IMR-90 (cell line): ENCODE measurements at regions not wholly inside any gene's neighbourhood (a gene's known extent, or its start where the extent isn't known, plus 50 kb on each side); places are given as distances from the start of the nearest gene placed in this dataset.

Experiments
- ATAC-seq: fragments of 200-7000 bp; cut with Tn5 transposase; 2 replicates; pipeline ENCODE4 v1.9.1; 2020; ENCODE audit warnings: low read depth, mild to moderate bottlenecking, moderate library complexity
- BruUV-seq: library from RNA; stranded (reverse); fragments of 400-500 nt; replicated peaks from 2 replicates; lab custom pipeline; 2021; lab: Mats Ljungman, UMichigan
- CTCF ChIA-PET: fragments of 300-600 bp; formaldehyde crosslinking; extraction: SDS; loops from one replicate; lab custom pipeline; 2021; ENCODE audit warnings: antibody characterized with exemption; lab: Yijun Ruan, JAX
- POLR2A ChIA-PET: fragments of 300-600 bp; sonication (Branson Sonifier 250); formaldehyde crosslinking; loops from one replicate; lab custom pipeline; 2022; ENCODE audit warnings: antibody characterized with exemption; ENCODE audit not compliant: unreplicated experiment; lab: Charles Lee
- DNase-seq: peaks from one replicate; pipeline ENCODE4 v3.0.0; 2013
- H2AFZ ChIP-seq: replicated peaks from 2 replicates; pipeline ENCODE3; 2013; ENCODE audit warnings: low read length, mild to moderate bottlenecking; ENCODE audit not compliant: poor library complexity
- H2AK5ac ChIP-seq: 2 replicates; pipeline ENCODE4 v1.6.1; 2013; ENCODE audit warnings: low read depth, low read length, inconsistent platforms
- H2AK9ac ChIP-seq: replicated peaks from 2 replicates; pipeline ENCODE3; 2013; ENCODE audit warnings: mild to moderate bottlenecking, low read depth, low read length, moderate library complexity; ENCODE audit not compliant: poor library complexity
- H2BK120ac ChIP-seq: 2 replicates; pipeline ENCODE4 v1.6.1; 2013; ENCODE audit warnings: low read depth, low read length, inconsistent platforms
- H2BK15ac ChIP-seq: 3 replicates; pipeline ENCODE4 v1.6.1; 2013; ENCODE audit warnings: low read depth, low read length, inconsistent platforms
- H2BK20ac ChIP-seq: 2 replicates; pipeline ENCODE4 v1.6.1; 2013; ENCODE audit warnings: low read depth, mild to moderate bottlenecking, inconsistent platforms, low read length, moderate library complexity
- H2BK5ac ChIP-seq: 2 replicates; pipeline ENCODE4 v1.6.1; 2013; ENCODE audit warnings: mild to moderate bottlenecking, low read depth, low read length, inconsistent platforms; ENCODE audit not compliant: poor library complexity, severe bottlenecking
- H3K14ac ChIP-seq: replicated peaks from 2 replicates; pipeline ENCODE4 v1.6.1; 2013; ENCODE audit warnings: low read depth, low read length, inconsistent platforms
- H3K18ac ChIP-seq: 2 replicates; pipeline ENCODE4 v1.6.1; 2013; ENCODE audit warnings: low read depth, low read length, control low read depth
- H3K23ac ChIP-seq: 2 replicates; pipeline ENCODE4 v1.6.1; 2013; ENCODE audit warnings: low read depth, low read length, inconsistent platforms
- H3K27ac ChIP-seq: 2 replicates; pipeline ENCODE4 v1.5.1; 2013; ENCODE audit warnings: mild to moderate bottlenecking, control low read depth, low read length; ENCODE audit not compliant: insufficient read depth
- H3K27me3 ChIP-seq: 2 replicates; pipeline ENCODE4 v1.6.1; 2013; ENCODE audit warnings: low read length; ENCODE audit not compliant: control insufficient read depth, insufficient read depth
- H3K36me3 ChIP-seq: 2 replicates; pipeline ENCODE4 v1.6.1; 2013; ENCODE audit warnings: low read length, mixed read lengths; ENCODE audit not compliant: control insufficient read depth, insufficient read depth
- H3K4ac ChIP-seq: 2 replicates; pipeline ENCODE4 v1.6.1; 2013; ENCODE audit warnings: low read depth, low read length, inconsistent platforms
- H3K4me1 ChIP-seq: 2 replicates; pipeline ENCODE4 v1.6.1; 2013; ENCODE audit warnings: low read length, mixed read lengths; ENCODE audit not compliant: control insufficient read depth, insufficient read depth
- H3K4me2 ChIP-seq: 2 replicates; pipeline ENCODE4 v1.6.1; 2013; ENCODE audit warnings: low read depth, mild to moderate bottlenecking, control low read depth, low read length, moderate library complexity
- H3K4me3 ChIP-seq: 2 replicates; pipeline ENCODE4 v1.5.1; 2013; ENCODE audit warnings: low read depth, mild to moderate bottlenecking, control low read depth, low read length, moderate library complexity; ENCODE audit not compliant: insufficient read depth
- H3K56ac ChIP-seq: 2 replicates; pipeline ENCODE4 v1.6.1; 2013; ENCODE audit warnings: low read length, inconsistent platforms; ENCODE audit not compliant: insufficient read depth; ENCODE audit errors: extremely low read depth
- H3K79me1 ChIP-seq, 2 experiments: 2 replicates each; pipeline ENCODE4 v1.6.1; 2013; ENCODE audit warnings: low read length in 2 of 2, inconsistent platforms in 1 of 2, low read depth in 1 of 2
- H3K9ac ChIP-seq: 2 replicates; pipeline ENCODE4 v1.6.1; 2013; ENCODE audit warnings: low read depth, low read length, control low read depth
- H3K9me1 ChIP-seq: 2 replicates; pipeline ENCODE4 v1.6.1; 2013; ENCODE audit warnings: low read length, inconsistent platforms; ENCODE audit not compliant: insufficient read depth
- H3K9me3 ChIP-seq: 2 replicates; pipeline ENCODE4 v1.6.1; 2013; ENCODE audit warnings: low read length; ENCODE audit not compliant: control insufficient read depth, insufficient read depth
- H4K20me1 ChIP-seq: 2 replicates; pipeline ENCODE4 v1.6.1; 2013; ENCODE audit warnings: low read length, inconsistent platforms; ENCODE audit not compliant: insufficient read depth
- H4K5ac ChIP-seq: 2 replicates; pipeline ENCODE4 v1.6.1; 2013; ENCODE audit warnings: mild to moderate bottlenecking, low read depth, low read length, control low read depth
- H4K8ac ChIP-seq, 2 experiments: 2 replicates each; pipeline ENCODE4 v1.6.1; 2013; ENCODE audit warnings: low read depth in 2 of 2, low read length in 2 of 2, control low read depth in 1 of 2, inconsistent platforms in 1 of 2
- H4K91ac ChIP-seq: 2 replicates; pipeline ENCODE4 v1.6.1; 2013; ENCODE audit warnings: low read depth, low read length, inconsistent platforms; ENCODE audit not compliant: insufficient read depth
- BHLHE40 ChIP-seq: fragments of 150-350 bp; IDR thresholded peaks from 2 replicates; pipeline ENCODE4 v1.6.1; 2016; ENCODE audit warnings: mild to moderate bottlenecking, low read depth, low read length
- CHD1 ChIP-seq: IDR thresholded peaks from 2 replicates; pipeline ENCODE4 v1.6.1; 2012; ENCODE audit warnings: low read depth, low read length, improper control_type of control experiment
- CTCF ChIP-seq: conservative IDR thresholded peaks from 2 replicates; pipeline ENCODE4 v1.5.1; 2012; ENCODE audit warnings: mild to moderate bottlenecking, low read depth, low read length, improper control_type of control experiment
- ELK1 ChIP-seq: fragments of 150-350 bp; IDR thresholded peaks from 2 replicates; pipeline ENCODE4 v1.6.1; 2016; ENCODE audit warnings: low read depth, mild to moderate bottlenecking, low read length, moderate library complexity, borderline replicate concordance
- FOS ChIP-seq: fragments of 150-350 bp; IDR thresholded peaks from 2 replicates; pipeline ENCODE4 v1.6.1; 2016; ENCODE audit warnings: low read depth, low read length
- MAFK ChIP-seq: IDR thresholded peaks from 2 replicates; pipeline ENCODE4 v1.6.1; 2012; ENCODE audit warnings: low read depth, low read length, improper control_type of control experiment
- MAZ ChIP-seq: IDR thresholded peaks from 2 replicates; pipeline ENCODE4 v1.6.1; 2012; ENCODE audit warnings: low read depth, mild to moderate bottlenecking, low read length, improper control_type of control experiment, moderate library complexity, borderline replicate concordance
- MXI1 ChIP-seq: IDR thresholded peaks from 2 replicates; pipeline ENCODE4 v1.6.1; 2012; ENCODE audit warnings: low read depth, mild to moderate bottlenecking, low read length, moderate library complexity, borderline replicate concordance
- NFE2L2 ChIP-seq: fragments of 150-350 bp; IDR thresholded peaks from 2 replicates; pipeline ENCODE4 v1.6.1; 2016; ENCODE audit warnings: low read depth, mild to moderate bottlenecking, low read length
- POLR2A ChIP-seq: IDR thresholded peaks from 2 replicates; pipeline ENCODE4 v1.6.1; 2012; ENCODE audit warnings: mild to moderate bottlenecking, low read depth, low read length
- RAD21 ChIP-seq: IDR thresholded peaks from 2 replicates; pipeline ENCODE4 v1.6.1; 2012; ENCODE audit warnings: low read length, improper control_type of control experiment
- RFX5 ChIP-seq: IDR thresholded peaks from 2 replicates; pipeline ENCODE4 v1.8.0; 2012; ENCODE audit warnings: low read depth, mild to moderate bottlenecking, low read length, moderate library complexity
- USF2 ChIP-seq: fragments of 150-350 bp; IDR thresholded peaks from 2 replicates; pipeline ENCODE4 v1.6.1; 2017; ENCODE audit warnings: mild to moderate bottlenecking, antibody characterized with exemption, low read length, low read depth
- WGBS, 2 experiments: methylation state at CpG; one replicate each; pipeline versions ENCODE4 v1.1.5 to v1.1.7; 2013; ENCODE audit warnings: missing lambda C conversion rate in 2 of 2; ENCODE audit not compliant: insufficient read length in 1 of 2; ENCODE audit errors: extremely low coverage in 2 of 2; 5-methylcytosine and 5-hydroxymethylcytosine counted together
- dilution Hi-C: fragments of 300-500 bp; cut with HindIII; formaldehyde crosslinking; loops from one replicate; pipeline ENCODE4 v1.14.3; 2018; ENCODE audit warnings: low sequenced_read_pairs; ENCODE audit not compliant: unreplicated experiment
- in situ Hi-C: fragments of 300-500 bp; cut with MboI; formaldehyde crosslinking; loops from 3 replicates; pipeline ENCODE4 v1.14.3; 2019; ENCODE audit warnings: low sequenced_read_pairs, inconsistent platforms, mixed read lengths
- intact Hi-C: fragments of 100-400 bp; cut with micrococcal nuclease; formaldehyde crosslinking; loops from 2 replicates; pipeline ENCODE4 v1.10.0; 2022

- no peaks in the 10 kb centered on the region for H3K79me1 ChIP-seq
- no peaks in the 10 kb centered on the region for H3K27me3 ChIP-seq
- intact Hi-C loops, result no loop called here
- TF ChIP-seq USF2 (no peak), BHLHE40 (no peak), RFX5 (no peak), FOS (no peak), NFE2L2 (no peak), CTCF (no peak), POLR2A (no peak), MAFK (no peak), CHD1 (no peak), ELK1 (no peak), MAZ (no peak), MXI1 (no peak), RAD21 (no peak)
- no peak for DNase-seq
- in situ Hi-C loops, result no loop called here
- no TSS peak for BruUV-seq
- H3K18ac ChIP-seq, result no peak overlapping the region
- no peak overlapping the region for H3K23ac ChIP-seq
- H4K5ac ChIP-seq, result no peak overlapping the region
- no peak overlapping the region for H2BK20ac ChIP-seq
- H2BK120ac ChIP-seq, result no peak overlapping the region
- H3K4me3 ChIP-seq, result no peak overlapping the region
- H3K9me1 ChIP-seq, result no peaks in the 10 kb centered on the region
- POLR2A ChIA-PET, result no interaction called here
- no peaks in the 10 kb centered on the region for H4K20me1 ChIP-seq
- no peak overlapping the region for H4K91ac ChIP-seq
- no peak overlapping the region for H3K4me2 ChIP-seq
- H3K9ac ChIP-seq, result no peak overlapping the region
- no peak overlapping the region for H2BK15ac ChIP-seq
- no peak overlapping the region for H2BK5ac ChIP-seq
- H3K9me3 ChIP-seq, result peaks cover 2% of the 10 kb centered on the region; the same call in 1 of the 2 replicates
- no peak overlapping the region for H2AFZ ChIP-seq
- ATAC-seq, result no peak
- CTCF ChIA-PET, result no interaction called here
- H3K4me1 ChIP-seq, result no peaks in the 10 kb centered on the region
- no peak overlapping the region for H4K8ac ChIP-seq
- no peaks in the 10 kb centered on the region for H3K36me3 ChIP-seq
- dilution Hi-C loops, result no loop called here
- WGBS, 2 experiments, result no CpG with 5 or more reads among the region's 5 CpGs
- H3K56ac ChIP-seq, result no peak overlapping the region
- H3K4ac ChIP-seq, result no peak overlapping the region
- no peak overlapping the region for H3K14ac ChIP-seq
- no peak overlapping the region for H2AK9ac ChIP-seq
- no peak overlapping the region for H3K27ac ChIP-seq
- no peak overlapping the region for H2AK5ac ChIP-seq
Observed at GRCh38 chr6:100987556-100987955, 106.4 kb upstream of the ASCC3 start.
